Keratinocyte (primary cell): ENCODE measurements at regions not wholly inside any gene's neighbourhood (a gene's known extent, or its start where the extent isn't known, plus 50 kb on each side); places are given as distances from the start of the nearest gene placed in this dataset.

Experiments
- DNase-seq: peaks from one replicate; pipeline ENCODE4 v3.0.0-alpha.2; 2011; ENCODE audit warnings: low read depth, missing footprints, low spot score
- FAIRE-seq: peaks from 2 replicates; lab custom pipeline; 2011; peaks lifted over from hg19 to GRCh38; lab: Jason Lieb, UNC
- H2AFZ ChIP-seq: 2 replicates; pipeline ENCODE4 v1.6.0; 2012; ENCODE audit warnings: low read length, control low read depth, inconsistent platforms; ENCODE audit not compliant: control insufficient read depth
- H3K27ac ChIP-seq: 2 replicates; pipeline ENCODE4 v1.5.1; 2011; ENCODE audit warnings: low read length; ENCODE audit not compliant: control insufficient read depth, insufficient read depth
- H3K27me3 ChIP-seq: 3 replicates; pipeline ENCODE4 v1.6.0; 2011; ENCODE audit warnings: low read length; ENCODE audit not compliant: control insufficient read depth, insufficient read depth; ENCODE audit errors: extremely low read depth
- H3K36me3 ChIP-seq, 2 experiments: 2 replicates in 1 of 2; 3 replicates in 1 of 2; pipeline ENCODE4 v1.5.1; 2011; ENCODE audit warnings: low read length in 2 of 2, mild to moderate bottlenecking in 1 of 2; ENCODE audit not compliant: control insufficient read depth in 2 of 2, insufficient read depth in 2 of 2; ENCODE audit errors: extremely low read depth in 1 of 2
- H3K4me1 ChIP-seq: 3 replicates; pipeline ENCODE4 v1.5.1; 2011; ENCODE audit warnings: low read length; ENCODE audit not compliant: control insufficient read depth, insufficient read depth; ENCODE audit errors: extremely low read depth
- H3K4me2 ChIP-seq: 3 replicates; pipeline ENCODE4 v1.6.0; 2011; ENCODE audit warnings: low read depth, low read length; ENCODE audit not compliant: control insufficient read depth, insufficient read depth; ENCODE audit errors: extremely low read depth
- H3K4me3 ChIP-seq, 3 experiments: fragments of 200-600 bp in 1 of 3; sonication (generic) in 1 of 3; 2 replicates in 2 of 3; 3 replicates in 1 of 3; pipeline ENCODE4 v1.5.1; 2011 to 2016; ENCODE audit warnings: low read length in 3 of 3, mild to moderate bottlenecking in 3 of 3, control low read depth in 2 of 3, inconsistent platforms in 1 of 3, low read depth in 1 of 3, mixed read lengths in 1 of 3, mixed run types in 1 of 3, moderate library complexity in 1 of 3; ENCODE audit not compliant: control insufficient read depth in 2 of 3, insufficient read depth in 2 of 3; ENCODE audit errors: extremely low read depth in 1 of 3
- H3K79me2 ChIP-seq: 2 replicates; pipeline ENCODE4 v1.6.0; 2012; ENCODE audit warnings: low read length; ENCODE audit not compliant: control insufficient read depth, insufficient read depth
- H3K9ac ChIP-seq: 3 replicates; pipeline ENCODE4 v1.6.0; 2011; ENCODE audit warnings: low read length; ENCODE audit not compliant: control insufficient read depth, insufficient read depth; ENCODE audit errors: extremely low read depth
- H3K9me1 ChIP-seq: 3 replicates; pipeline ENCODE4 v1.6.0; 2011; ENCODE audit warnings: low read length; ENCODE audit not compliant: control insufficient read depth, insufficient read depth; ENCODE audit errors: extremely low read depth
- H3K9me3 ChIP-seq: 2 replicates; pipeline ENCODE4 v1.5.1; 2012; ENCODE audit warnings: low read depth, low read length; ENCODE audit not compliant: control insufficient read depth
- H4K20me1 ChIP-seq: 3 replicates; pipeline ENCODE4 v1.6.0; 2011; ENCODE audit warnings: low read length; ENCODE audit not compliant: control insufficient read depth, insufficient read depth; ENCODE audit errors: extremely low read depth
- CTCF ChIP-seq, 3 experiments: IDR thresholded peaks in 1 of 3; conservative IDR thresholded peaks in 1 of 3; optimal IDR thresholded peaks in 1 of 3; 2 replicates in 2 of 3; 3 replicates in 1 of 3; pipeline versions ENCODE3 to v1.5.1; 2011; ENCODE audit warnings: low read length in 3 of 3, mild to moderate bottlenecking in 3 of 3, moderate library complexity in 2 of 3, control low read depth in 1 of 3, inconsistent platforms in 1 of 3; ENCODE audit not compliant: insufficient read depth in 2 of 3; ENCODE audit errors: extremely low read depth in 1 of 3
- EZH2 ChIP-seq: IDR thresholded peaks from one replicate; pipeline ENCODE4 v1.6.1; 2012; ENCODE audit warnings: inconsistent platforms, mild to moderate bottlenecking, low read length, moderate library complexity
- dilution Hi-C: fragments of 300-500 bp; cut with MboI; formaldehyde crosslinking; loops from one replicate; pipeline ENCODE4 v1.7.0; 2020; ENCODE audit warnings: low sequenced_read_pairs; ENCODE audit not compliant: extremely low pct_ligation_motif_present

- H3K79me2 ChIP-seq, result no peaks in the 10 kb centered on the region
- no peak overlapping the region for H3K9ac ChIP-seq
- dilution Hi-C loops, result no loop called here
- no peak for DNase-seq
- TF ChIP-seq EZH2 (no peak), CTCF (optimal IDR thresholded peaks at IDR 0.05 in 1 of 3, IDR thresholded peaks at IDR 0.05 in 1 of 3, conservative IDR thresholded peaks at IDR 0.05 in 1 of 3; ENCODE audit: extremely low read depth in 1 of 3, insufficient read depth in 2 of 3, low read length in 3 of 3) (no peak)
- H3K27me3 ChIP-seq, result no peaks in the 10 kb centered on the region
- H3K4me3 ChIP-seq, result no peak overlapping the region
- no peak for FAIRE-seq
- no peak overlapping the region for H2AFZ ChIP-seq
- no peaks in the 10 kb centered on the region for H3K9me3 ChIP-seq
- H3K9me1 ChIP-seq, result no peaks in the 10 kb centered on the region
- no peaks in the 10 kb centered on the region for H4K20me1 ChIP-seq
- no peak overlapping the region for H3K4me2 ChIP-seq
- no peaks in the 10 kb centered on the region for H3K4me1 ChIP-seq
- H3K27ac ChIP-seq, result no peak overlapping the region
- no peaks in the 10 kb centered on the region for H3K36me3 ChIP-seq
Observed at GRCh38 chr14:85728476-85729065, 198.6 kb downstream of the FLRT2 start.

- FAIRE-seq (no peak), DNase-seq (no peak)
- Histone ChIP-seq H3K4me2 (no peak overlapping the region), H3K4me1 (no peaks in the 10 kb centered on the region), H3K27me3 (no peaks in the 10 kb centered on the region), H3K9ac (no peak overlapping the region), H3K36me3 (no peaks in the 10 kb centered on the region), H3K79me2 (no peaks in the 10 kb centered on the region), H3K27ac (no peak overlapping the region), H3K4me3 (no peak overlapping the region), H4K20me1 (no peaks in the 10 kb centered on the region), H3K9me1 (no peaks in the 10 kb centered on the region), H3K9me3 (no peaks in the 10 kb centered on the region), H2AFZ (no peak overlapping the region)
- TF ChIP-seq CTCF (optimal IDR thresholded peaks at IDR 0.05 in 1 of 3, IDR thresholded peaks at IDR 0.05 in 1 of 3, conservative IDR thresholded peaks at IDR 0.05 in 1 of 3; ENCODE audit: extremely low read depth in 1 of 3, insufficient read depth in 2 of 3, low read length in 3 of 3) (no peak), EZH2 (no peak)
- dilution Hi-C loops, result no loop called here
Observed at GRCh38 chr14:85714069-85714468, 184.1 kb downstream of the FLRT2 start.
